SKM-1 (cell line): ENCODE measurements at regions not wholly inside any gene's neighbourhood (a gene's known extent, or its start where the extent isn't known, plus 50 kb on each side); places are given as distances from the start of the nearest gene placed in this dataset.

Experiments used
- DNase-seq: peaks from one replicate; lab custom pipeline; 2025; ENCODE audit not compliant: unreplicated experiment; lab: John Stamatoyannopoulos, UW

- no peak for DNase-seq
Observed at GRCh38 chr2:146135245-146135644, 1615.3 kb upstream of the ZEB2 start.

- DNase-seq = no peak
Observed at GRCh38 chr2:146131785-146132184, 1611.9 kb upstream of the ZEB2 start.

- DNase-seq = no peak
Observed at GRCh38 chr2:146131048-146131447, 1611.1 kb upstream of the ZEB2 start.

- no peak for DNase-seq
Observed at GRCh38 chr2:146130290-146130689, 1610.4 kb upstream of the ZEB2 start.

GRCh38 chr2:146129231-146129630, 1609.3 kb upstream of the ZEB2 start:
- DNase-seq = no peak

GRCh38 chr2:146128216-146128615, 1608.3 kb upstream of the ZEB2 start:
- no peak for DNase-seq

GRCh38 chr2:146125551-146125950, 1605.6 kb upstream of the ZEB2 start:
- DNase-seq = no peak

GRCh38 chr2:146124741-146125140, 1604.8 kb upstream of the ZEB2 start:
- no peak for DNase-seq

- DNase-seq = no peak
Observed at GRCh38 chr2:146123714-146124113, 1603.8 kb upstream of the ZEB2 start.

GRCh38 chr2:146123256-146123655, 1603.3 kb upstream of the ZEB2 start:
- DNase-seq = no peak

GRCh38 chr2:146119586-146119985, 1599.7 kb upstream of the ZEB2 start:
- no peak for DNase-seq

GRCh38 chr2:146108993-146109392, 1589.1 kb upstream of the ZEB2 start:
- no peak for DNase-seq

GRCh38 chr2:146094185-146094584, 1574.3 kb upstream of the ZEB2 start:
- no peak for DNase-seq

- no peak for DNase-seq
Observed at GRCh38 chr2:146081459-146081858, 1561.5 kb upstream of the ZEB2 start.

- DNase-seq = no peak
Observed at GRCh38 chr2:146080925-146081324, 1561.0 kb upstream of the ZEB2 start.

- DNase-seq = no peak
Observed at GRCh38 chr2:146079216-146079615, 1559.3 kb upstream of the ZEB2 start.

GRCh38 chr2:146077156-146077555, 1557.2 kb upstream of the ZEB2 start:
- no peak for DNase-seq

GRCh38 chr2:146068051-146068450, 1548.1 kb upstream of the ZEB2 start:
- DNase-seq = no peak

- no peak for DNase-seq
Observed at GRCh38 chr2:146048141-146048540, 1528.2 kb upstream of the ZEB2 start.

GRCh38 chr2:146041274-146041910, 1521.5 kb upstream of the ZEB2 start:
- no peak for DNase-seq

- DNase-seq = no peak
Observed at GRCh38 chr2:146040051-146040450, 1520.1 kb upstream of the ZEB2 start.

GRCh38 chr2:146038014-146038413, 1518.1 kb upstream of the ZEB2 start:
- DNase-seq = no peak

GRCh38 chr2:146037334-146037870, 1517.5 kb upstream of the ZEB2 start:
- DNase-seq = no peak
